OCI-LY3 (cell line): ENCODE measurements at regions not wholly inside any gene's neighbourhood (a gene's known extent, or its start where the extent isn't known, plus 50 kb on each side); places are given as distances from the start of the nearest gene placed in this dataset.
"Not testable (repeated sequence)": the region's sequence is repeated elsewhere in the genome, so short reads cannot be mapped to it uniquely, and the experiment has no call there.

ENCODE experiments used
- H2AFZ ChIP-seq: fragments of 200-600, 300-600 bp; shearing (Covaris generic); 2 replicates; pipeline ENCODE4 v1.6.0; 2014; ENCODE audit warnings: antibody characterized with exemption, low read depth, low read length
- H3K27ac ChIP-seq: fragments of 200-600, 300-600 bp; sonication (generic); 2 replicates; pipeline ENCODE4 v1.5.1; 2014; ENCODE audit warnings: mild to moderate bottlenecking, low read length, moderate library complexity, mixed read lengths
- H3K27me3 ChIP-seq: fragments of 200-600, 300-600 bp; sonication (generic); 2 replicates; pipeline ENCODE4 v1.6.1; 2014; ENCODE audit warnings: low read depth, low read length, mixed read lengths
- H3K36me3 ChIP-seq: fragments of 200-600, 300-600 bp; sonication (generic); replicated peaks from 2 replicates; pipeline ENCODE3; 2014; ENCODE audit warnings: low read depth, low read length, mixed read lengths
- H3K4me1 ChIP-seq: fragments of 300-600, 200-600 bp; sonication (generic); 2 replicates; pipeline ENCODE4 v1.6.1; 2014; ENCODE audit warnings: low read length, mixed read lengths
- H3K4me2 ChIP-seq: fragments of 200-600, 300-600 bp; sonication (generic); 2 replicates; pipeline ENCODE4 v1.6.1; 2014; ENCODE audit warnings: low read length, mixed read lengths
- H3K4me3 ChIP-seq: fragments of 300-600, 200-600 bp; sonication (generic); 2 replicates; pipeline ENCODE4 v1.5.1; 2014; ENCODE audit warnings: antibody characterized with exemption, mild to moderate bottlenecking, low read length, moderate library complexity
- H3K79me2 ChIP-seq: fragments of 300-600, 200-600 bp; shearing (Covaris generic); 2 replicates; pipeline ENCODE4 v1.6.1; 2014; ENCODE audit warnings: mild to moderate bottlenecking, low read length, mixed read lengths
- H3K9ac ChIP-seq: fragments of 300-600, 200-600 bp; shearing (Covaris generic); 2 replicates; pipeline ENCODE4 v1.6.0; 2014; ENCODE audit warnings: mild to moderate bottlenecking, low read length, moderate library complexity
- H3K9me3 ChIP-seq: fragments of 200-600, 300-600 bp; shearing (Covaris generic); 2 replicates; pipeline ENCODE4 v1.6.1; 2014; ENCODE audit warnings: low read length, mixed read lengths; ENCODE audit not compliant: insufficient read depth
- H4K20me1 ChIP-seq: fragments of 200-600, 300-600 bp; sonication (generic); 2 replicates; pipeline ENCODE4 v1.6.1; 2016; ENCODE audit warnings: low read length, mixed read lengths; ENCODE audit not compliant: insufficient read depth
- EZH2phosphoT487 ChIP-seq: fragments of 200-600 bp; shearing (Covaris generic); IDR thresholded peaks from 2 replicates; pipeline ENCODE4 v1.6.1; 2018; ENCODE audit warnings: antibody characterized with exemption, mixed run types, low read depth
- TF ChIP-seq, protein P1 (sequence below): fragments of 200-600, 300-600 bp; sonication (generic); IDR thresholded peaks from 2 replicates; pipeline ENCODE4 v1.5.1; 2014; ENCODE audit warnings: antibody characterized with exemption, low read length, low read depth

DNA sequence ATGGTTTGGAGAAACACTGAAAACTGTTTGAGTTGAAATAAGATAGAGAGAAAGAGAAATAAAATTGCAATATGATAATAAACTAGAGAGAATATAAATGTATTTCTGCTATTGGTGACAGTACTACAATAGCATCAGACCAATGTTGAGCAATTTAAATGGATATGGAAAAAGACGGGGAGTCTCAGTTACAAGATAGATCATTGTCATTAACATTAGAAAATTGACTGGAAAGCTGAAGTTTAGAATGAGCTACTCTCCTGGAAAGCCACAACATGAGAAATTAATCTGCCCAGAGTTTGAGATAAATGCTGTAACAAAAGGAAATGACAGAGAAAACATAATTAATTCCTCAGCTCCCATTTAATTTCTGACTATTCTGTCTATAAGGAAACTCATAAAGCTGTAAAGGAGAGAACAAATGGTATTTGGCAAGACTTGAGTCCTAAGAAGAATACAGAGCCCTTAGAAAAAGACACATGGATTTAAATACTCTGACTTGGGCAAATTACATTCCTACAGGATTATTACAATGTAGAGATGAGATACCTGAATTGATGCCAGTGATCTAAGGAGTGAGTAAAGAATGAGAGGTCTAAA is 624.5 kb upstream of the CHD1 start:
- Histone ChIP-seq H3K9me3 (no peaks in the 10 kb centered on the region), H3K4me3 (no peak overlapping the region), H4K20me1 (no peaks in the 10 kb centered on the region), H2AFZ (no peak overlapping the region), H3K36me3 (no peaks in the 10 kb centered on the region), H3K4me2 (no peak overlapping the region), H3K9ac (no peak overlapping the region), H3K27ac (no peak overlapping the region), H3K79me2 (no peaks in the 10 kb centered on the region), H3K4me1 (no peaks in the 10 kb centered on the region), H3K27me3 (no peaks in the 10 kb centered on the region)
- TF ChIP-seq, protein P1, sequence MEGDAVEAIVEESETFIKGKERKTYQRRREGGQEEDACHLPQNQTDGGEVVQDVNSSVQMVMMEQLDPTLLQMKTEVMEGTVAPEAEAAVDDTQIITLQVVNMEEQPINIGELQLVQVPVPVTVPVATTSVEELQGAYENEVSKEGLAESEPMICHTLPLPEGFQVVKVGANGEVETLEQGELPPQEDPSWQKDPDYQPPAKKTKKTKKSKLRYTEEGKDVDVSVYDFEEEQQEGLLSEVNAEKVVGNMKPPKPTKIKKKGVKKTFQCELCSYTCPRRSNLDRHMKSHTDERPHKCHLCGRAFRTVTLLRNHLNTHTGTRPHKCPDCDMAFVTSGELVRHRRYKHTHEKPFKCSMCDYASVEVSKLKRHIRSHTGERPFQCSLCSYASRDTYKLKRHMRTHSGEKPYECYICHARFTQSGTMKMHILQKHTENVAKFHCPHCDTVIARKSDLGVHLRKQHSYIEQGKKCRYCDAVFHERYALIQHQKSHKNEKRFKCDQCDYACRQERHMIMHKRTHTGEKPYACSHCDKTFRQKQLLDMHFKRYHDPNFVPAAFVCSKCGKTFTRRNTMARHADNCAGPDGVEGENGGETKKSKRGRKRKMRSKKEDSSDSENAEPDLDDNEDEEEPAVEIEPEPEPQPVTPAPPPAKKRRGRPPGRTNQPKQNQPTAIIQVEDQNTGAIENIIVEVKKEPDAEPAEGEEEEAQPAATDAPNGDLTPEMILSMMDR = no peak
- no peak for TF ChIP-seq EZH2phosphoT487

- H3K27ac ChIP-seq = no peak overlapping the region
- TF ChIP-seq, protein P1 = no peak
- no peak for TF ChIP-seq EZH2phosphoT487
- no peak overlapping the region for H2AFZ ChIP-seq
- no peaks in the 10 kb centered on the region for H3K79me2 ChIP-seq
- H3K36me3 ChIP-seq = no peaks in the 10 kb centered on the region
- H3K27me3 ChIP-seq = no peaks in the 10 kb centered on the region
- no peak overlapping the region for H3K4me2 ChIP-seq
- H3K9ac ChIP-seq = no peak overlapping the region
- no peaks in the 10 kb centered on the region for H3K9me3 ChIP-seq
- no peak overlapping the region for H3K4me3 ChIP-seq
- no peaks in the 10 kb centered on the region for H4K20me1 ChIP-seq
- no peaks in the 10 kb centered on the region for H3K4me1 ChIP-seq
Observed at GRCh38 chr5:99544356-99544755, 615.5 kb upstream of the CHD1 start.

DNA sequence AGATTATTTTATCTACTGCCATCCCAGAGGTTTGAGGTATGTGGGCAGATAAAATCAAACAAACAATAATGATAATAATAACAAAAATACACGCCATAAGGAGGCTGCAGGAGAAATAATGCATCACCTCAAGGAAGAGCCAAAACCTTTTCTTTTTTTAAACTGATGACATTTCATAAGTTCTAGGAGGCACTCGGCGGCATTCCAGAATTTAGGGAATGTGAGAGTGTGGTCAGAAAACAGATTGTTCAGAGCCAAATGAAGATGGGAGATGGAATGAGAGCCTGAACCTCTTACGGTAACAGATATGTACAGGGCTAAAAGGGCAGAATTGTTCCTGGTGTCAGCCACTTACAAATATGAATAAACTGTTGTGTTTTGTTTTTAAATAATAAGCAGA is 615.0 kb upstream of the CHD1 start:
- Histone ChIP-seq H3K9me3 (no peaks in the 10 kb centered on the region), H3K4me2 (no peak overlapping the region), H3K27ac (no peak overlapping the region), H3K27me3 (no peaks in the 10 kb centered on the region), H2AFZ (no peak overlapping the region), H3K4me1 (no peaks in the 10 kb centered on the region), H3K4me3 (no peak overlapping the region), H3K36me3 (no peaks in the 10 kb centered on the region), H3K79me2 (no peaks in the 10 kb centered on the region), H3K9ac (no peak overlapping the region), H4K20me1 (no peaks in the 10 kb centered on the region)
- TF ChIP-seq EZH2phosphoT487 = no peak
- TF ChIP-seq, protein P1 = no peak

- H3K4me1 ChIP-seq, H3K36me3 ChIP-seq, H3K9ac ChIP-seq, H3K27ac ChIP-seq, H3K9me3 ChIP-seq, H2AFZ ChIP-seq, H3K4me2 ChIP-seq, H3K4me3 ChIP-seq, H3K79me2 ChIP-seq, H4K20me1 ChIP-seq, H3K27me3 ChIP-seq: not testable (repeated sequence)
Observed at GRCh38 chr5:99534241-99534640, 605.4 kb upstream of the CHD1 start.

- not testable (repeated sequence) for H3K9me3 ChIP-seq, H3K4me3 ChIP-seq, H2AFZ ChIP-seq, H3K4me1 ChIP-seq, H3K4me2 ChIP-seq, H3K27me3 ChIP-seq, H3K79me2 ChIP-seq, H3K36me3 ChIP-seq, H3K9ac ChIP-seq, H3K27ac ChIP-seq, H4K20me1 ChIP-seq
Observed at GRCh38 chr5:99521666-99522065, 592.9 kb upstream of the CHD1 start.

DNA sequence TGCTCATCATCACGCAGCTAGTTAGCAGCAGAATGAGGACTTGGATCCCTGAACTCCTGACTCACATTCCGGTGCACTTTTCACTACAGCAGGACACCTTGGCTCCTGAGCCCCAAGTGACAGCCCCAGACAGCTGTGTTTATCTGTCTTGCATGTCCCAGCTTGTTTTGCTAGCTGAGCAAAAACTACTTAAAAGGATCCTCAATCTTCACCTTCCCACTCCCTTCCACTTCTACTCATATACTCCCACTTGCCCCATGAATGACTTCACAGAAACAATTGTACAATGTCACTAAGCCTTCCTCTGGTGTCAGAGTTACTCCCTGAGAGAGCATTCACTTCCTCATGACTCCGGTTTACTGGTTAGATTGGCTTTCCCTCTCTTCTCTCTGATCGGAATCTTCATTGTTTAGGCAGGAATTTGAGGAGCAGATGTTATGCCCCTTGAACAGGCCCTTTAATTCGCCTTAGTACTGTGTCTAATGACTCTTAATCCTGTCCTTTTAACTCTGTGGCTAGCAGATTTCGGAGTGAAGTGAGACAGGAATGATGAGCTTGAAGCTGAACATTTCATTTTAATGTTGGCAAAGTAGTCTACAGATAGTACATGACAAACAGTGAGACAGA is 587.2 kb upstream of the CHD1 start:
- not testable (repeated sequence) for H4K20me1 ChIP-seq, H3K27me3 ChIP-seq

GRCh38 chr5:99510237-99510866 is 581.5 kb upstream of the CHD1 start:
- H3K27ac ChIP-seq, H3K9ac ChIP-seq, H3K4me1 ChIP-seq, H3K27me3 ChIP-seq, H3K4me3 ChIP-seq, H3K79me2 ChIP-seq, H2AFZ ChIP-seq, H3K9me3 ChIP-seq, H3K4me2 ChIP-seq, H3K36me3 ChIP-seq, H4K20me1 ChIP-seq: not testable (repeated sequence)

More for the DNA sequence above, 587.2 kb upstream of the CHD1 start:
- not testable (repeated sequence) for H3K79me2 ChIP-seq, H3K4me3 ChIP-seq, H3K36me3 ChIP-seq, H3K9ac ChIP-seq, H3K27ac ChIP-seq, H3K4me2 ChIP-seq, H3K4me1 ChIP-seq, H3K9me3 ChIP-seq, H2AFZ ChIP-seq
